ENCODE measurements at regions not wholly inside any gene's neighbourhood (a gene's known extent, or its start where the extent isn't known, plus 50 kb on each side); places are given as distances from the start of the nearest gene placed in this dataset.

- Histone ChIP-seq H3K79me2 (ENCODE audit: insufficient read depth, low read length) (no peaks in the 10 kb centered on the region), H4K20me1 (ENCODE audit: insufficient read depth, low read length) (no peaks in the 10 kb centered on the region), H3K4me3 (ENCODE audit: low read depth, low read length, poor library complexity, severe bottlenecking) (no peak overlapping the region), H3K27ac (ENCODE audit: low read depth, low read length, poor library complexity, severe bottlenecking) (no peak overlapping the region), H3F3A (ENCODE audit: insufficient read depth, low read length) (no peaks in the 10 kb centered on the region), H2AFZ (ENCODE audit: low read length) (no peak overlapping the region), H3K4me1 (ENCODE audit: insufficient read depth, low read length, severe bottlenecking) (no peaks in the 10 kb centered on the region), H3K27me3 (ENCODE audit: insufficient read depth, low read length) (no peaks in the 10 kb centered on the region), H3K9ac (ENCODE audit: low read length) (no peak overlapping the region), H3K9me2 (ENCODE audit: low read depth, low read length) (no peaks in the 10 kb centered on the region), H3K36me3 (ENCODE audit: insufficient read depth, low read length) (no peaks in the 10 kb centered on the region), H3K4me2 (ENCODE audit: low read length) (no peak overlapping the region), H3K9me3 (ENCODE audit: low read length) (no peaks in the 10 kb centered on the region)
- no peak for TF ChIP-seq EZH2 (IDR thresholded peaks at IDR 0.05; ENCODE audit: borderline replicate concordance, low read length)
- no peak for TF ChIP-seq CTCF (IDR thresholded peaks at IDR 0.05; ENCODE audit: low read length)
Observed at GRCh38 chr2:116859708-116860107, 954.8 kb upstream of the DDX18 start.

GRCh38 chr2:116874021-116874420, 940.5 kb upstream of the DDX18 start:
- H3K4me2 ChIP-seq (ENCODE audit: low read length) = no peak overlapping the region
- no peak overlapping the region for H3K27ac ChIP-seq (ENCODE audit: low read depth, low read length, poor library complexity, severe bottlenecking)
- H2AFZ ChIP-seq (ENCODE audit: low read length) = no peak overlapping the region
- H3K36me3 ChIP-seq (ENCODE audit: insufficient read depth, low read length) = no peaks in the 10 kb centered on the region
- H4K20me1 ChIP-seq (ENCODE audit: insufficient read depth, low read length) = no peaks in the 10 kb centered on the region
- no peak for TF ChIP-seq EZH2 (IDR thresholded peaks at IDR 0.05; ENCODE audit: borderline replicate concordance, low read length)
- TF ChIP-seq CTCF (IDR thresholded peaks at IDR 0.05; ENCODE audit: low read length) = no peak
- H3K27me3 ChIP-seq (ENCODE audit: insufficient read depth, low read length) = no peaks in the 10 kb centered on the region
- H3K79me2 ChIP-seq (ENCODE audit: insufficient read depth, low read length) = no peaks in the 10 kb centered on the region
- no peak overlapping the region for H3K4me3 ChIP-seq (ENCODE audit: low read depth, low read length, poor library complexity, severe bottlenecking)
- H3K9me3 ChIP-seq (ENCODE audit: low read length) = no peaks in the 10 kb centered on the region
- H3K4me1 ChIP-seq (ENCODE audit: insufficient read depth, low read length, severe bottlenecking) = no peaks in the 10 kb centered on the region
- H3K9ac ChIP-seq (ENCODE audit: low read length) = no peak overlapping the region
- H3F3A ChIP-seq (ENCODE audit: insufficient read depth, low read length) = no peaks in the 10 kb centered on the region
- H3K9me2 ChIP-seq (ENCODE audit: low read depth, low read length) = no peaks in the 10 kb centered on the region

GRCh38 chr2:116877274-116877673, 937.2 kb upstream of the DDX18 start:
- Histone ChIP-seq H3K4me2 (ENCODE audit: low read length) (no peak overlapping the region), H3K9me2 (ENCODE audit: low read depth, low read length) (no peaks in the 10 kb centered on the region)

More at GRCh38 chr2:116877274-116877673, 937.2 kb upstream of the DDX18 start:
- H2AFZ ChIP-seq (ENCODE audit: low read length) = no peak overlapping the region
- H3K4me1 ChIP-seq (ENCODE audit: insufficient read depth, low read length, severe bottlenecking) = no peaks in the 10 kb centered on the region
- H3K4me3 ChIP-seq (ENCODE audit: low read depth, low read length, poor library complexity, severe bottlenecking) = no peak overlapping the region
- TF ChIP-seq CTCF (IDR thresholded peaks at IDR 0.05; ENCODE audit: low read length) = no peak
- TF ChIP-seq EZH2 (IDR thresholded peaks at IDR 0.05; ENCODE audit: borderline replicate concordance, low read length) = no peak
- no peaks in the 10 kb centered on the region for H3K36me3 ChIP-seq (ENCODE audit: insufficient read depth, low read length)
- H3F3A ChIP-seq (ENCODE audit: insufficient read depth, low read length) = no peaks in the 10 kb centered on the region
- H3K27me3 ChIP-seq (ENCODE audit: insufficient read depth, low read length) = no peaks in the 10 kb centered on the region
- no peaks in the 10 kb centered on the region for H3K9me3 ChIP-seq (ENCODE audit: low read length)
- no peak overlapping the region for H3K27ac ChIP-seq (ENCODE audit: low read depth, low read length, poor library complexity, severe bottlenecking)
- no peak overlapping the region for H3K9ac ChIP-seq (ENCODE audit: low read length)
- no peaks in the 10 kb centered on the region for H3K79me2 ChIP-seq (ENCODE audit: insufficient read depth, low read length)
- H4K20me1 ChIP-seq (ENCODE audit: insufficient read depth, low read length) = no peaks in the 10 kb centered on the region
